ENCODE measurements at regions not wholly inside any gene's neighbourhood (a gene's known extent, or its start where the extent isn't known, plus 50 kb on each side); places are given as distances from the start of the nearest gene placed in this dataset.

GRCh38 chr2:138234265-138234664, 267.3 kb upstream of the SPOPL start:
- Histone ChIP-seq H3K79me2 (ENCODE audit: control insufficient read depth, insufficient read depth, low read length) (no peaks in the 10 kb centered on the region), H3K27ac (ENCODE audit: insufficient read depth, low read depth, low read length) (no peak overlapping the region), H3K4me2 (ENCODE audit: insufficient read depth, low read length) (no peak overlapping the region), H3K9ac (replicated peaks; ENCODE audit: extremely low read depth, insufficient read depth, low read length) (no peak overlapping the region), H4K20me1 (replicated peaks; ENCODE audit: control insufficient read depth, extremely low read depth, insufficient read depth, low read length) (no peaks in the 10 kb centered on the region), H3K9me1 (replicated peaks; ENCODE audit: control insufficient read depth, extremely low read depth, insufficient read depth, low read length) (no peaks in the 10 kb centered on the region), H3K9me3 (replicated peaks; ENCODE audit: control insufficient read depth, insufficient read depth, low read length) (no peaks in the 10 kb centered on the region), H3K27me3 (ENCODE audit: control insufficient read depth in 2 of 2, insufficient read depth in 2 of 2, low read length in 2 of 2) (no peaks in the 10 kb centered on the region), H3K4me1 (ENCODE audit: control insufficient read depth, extremely low read depth, insufficient read depth, low read length) (peaks cover 5% of the 10 kb centered on the region), H3K4me3 (replicated peaks in 1 of 3; ENCODE audit: insufficient read depth in 1 of 3, low read depth in 1 of 3, low read length in 3 of 3) (no peak overlapping the region), H3K36me3 (ENCODE audit: control insufficient read depth in 2 of 2, extremely low read depth in 1 of 2, insufficient read depth in 2 of 2, low read length in 2 of 2) (no peaks in the 10 kb centered on the region), H2AFZ (ENCODE audit: low read depth, low read length) (no peak overlapping the region)
- TF ChIP-seq EZH2 (IDR thresholded peaks at IDR 0.05; ENCODE audit: borderline replicate concordance, low read depth, low read length, severe bottlenecking), result no peak
- TF ChIP-seq FOS (IDR thresholded peaks at IDR 0.05; ENCODE audit: borderline replicate concordance, insufficient read depth, low read length), result no peak
- no peak for TF ChIP-seq POLR2A (IDR thresholded peaks at IDR 0.05; ENCODE audit: low read depth, low read length)
- TF ChIP-seq MYC (IDR thresholded peaks at IDR 0.05; ENCODE audit: low read depth, low read length), result no peak
- TF ChIP-seq GATA2 (IDR thresholded peaks at IDR 0.05; ENCODE audit: insufficient read depth, insufficient read length, low read depth, low read length), result no peak
- TF ChIP-seq JUN (IDR thresholded peaks at IDR 0.05; ENCODE audit: borderline replicate concordance, insufficient read depth, insufficient read length, low read depth), result no peak
- TF ChIP-seq POLR2AphosphoS5 (IDR thresholded peaks at IDR 0.05; ENCODE audit: insufficient read depth, low read depth, low read length), result no peak
- TF ChIP-seq CTCF (IDR thresholded peaks at IDR 0.05; ENCODE audit: extremely low read depth in 1 of 2, insufficient read depth in 1 of 2, low read depth in 1 of 2, low read length in 2 of 2), result no peak
- TF ChIP-seq MAX (IDR thresholded peaks at IDR 0.05; ENCODE audit: insufficient read depth, insufficient read length), result no peak
- intact Hi-C loops (cut with micrococcal nuclease), result no loop called here
- ChIA-PET POLR2A (no interaction called here), CTCF (no interaction called here)
- no TSS peak for BruUV-seq (replicated peaks)
- FAIRE-seq (no peak), DNase-seq (ENCODE audit: low read depth, low spot score) (no peak)
- dilution Hi-C loops (cut with MboI; ENCODE audit: extremely low pct_ligation_motif_present, low sequenced_read_pairs), result no loop called here

Measured in endothelial cell of umbilical vein (primary cell).